ENCODE measurements at regions not wholly inside any gene's neighbourhood (a gene's known extent, or its start where the extent isn't known, plus 50 kb on each side); places are given as distances from the start of the nearest gene placed in this dataset.

DNA sequence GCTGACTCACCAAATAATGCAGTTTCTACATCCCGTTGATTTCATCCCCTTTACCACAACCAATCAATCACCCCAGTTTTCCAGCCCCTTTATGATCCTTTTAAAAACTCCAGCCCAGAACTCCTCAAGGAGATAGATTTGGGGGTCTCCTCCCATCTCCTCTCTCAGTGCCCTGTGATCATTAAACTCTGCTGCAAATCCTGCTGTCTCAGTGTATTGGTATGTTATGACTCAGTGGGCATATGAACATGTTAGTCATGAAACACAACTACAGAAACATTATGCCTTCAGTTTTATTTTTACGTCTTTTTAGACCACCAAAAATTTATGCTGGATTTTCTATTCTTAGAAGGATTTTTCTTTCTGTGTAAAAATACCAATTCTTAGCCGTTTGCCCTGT lies 213.7 kb downstream of the DIPK2A start:
- TF ChIP-seq, protein P1, sequence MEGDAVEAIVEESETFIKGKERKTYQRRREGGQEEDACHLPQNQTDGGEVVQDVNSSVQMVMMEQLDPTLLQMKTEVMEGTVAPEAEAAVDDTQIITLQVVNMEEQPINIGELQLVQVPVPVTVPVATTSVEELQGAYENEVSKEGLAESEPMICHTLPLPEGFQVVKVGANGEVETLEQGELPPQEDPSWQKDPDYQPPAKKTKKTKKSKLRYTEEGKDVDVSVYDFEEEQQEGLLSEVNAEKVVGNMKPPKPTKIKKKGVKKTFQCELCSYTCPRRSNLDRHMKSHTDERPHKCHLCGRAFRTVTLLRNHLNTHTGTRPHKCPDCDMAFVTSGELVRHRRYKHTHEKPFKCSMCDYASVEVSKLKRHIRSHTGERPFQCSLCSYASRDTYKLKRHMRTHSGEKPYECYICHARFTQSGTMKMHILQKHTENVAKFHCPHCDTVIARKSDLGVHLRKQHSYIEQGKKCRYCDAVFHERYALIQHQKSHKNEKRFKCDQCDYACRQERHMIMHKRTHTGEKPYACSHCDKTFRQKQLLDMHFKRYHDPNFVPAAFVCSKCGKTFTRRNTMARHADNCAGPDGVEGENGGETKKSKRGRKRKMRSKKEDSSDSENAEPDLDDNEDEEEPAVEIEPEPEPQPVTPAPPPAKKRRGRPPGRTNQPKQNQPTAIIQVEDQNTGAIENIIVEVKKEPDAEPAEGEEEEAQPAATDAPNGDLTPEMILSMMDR (IDR thresholded peaks at IDR 0.05; ENCODE audit: low read depth, low read length, missing control alignments): no peak
- DNase-seq (ENCODE audit: extremely low read depth, low read depth): no peak

DNA sequence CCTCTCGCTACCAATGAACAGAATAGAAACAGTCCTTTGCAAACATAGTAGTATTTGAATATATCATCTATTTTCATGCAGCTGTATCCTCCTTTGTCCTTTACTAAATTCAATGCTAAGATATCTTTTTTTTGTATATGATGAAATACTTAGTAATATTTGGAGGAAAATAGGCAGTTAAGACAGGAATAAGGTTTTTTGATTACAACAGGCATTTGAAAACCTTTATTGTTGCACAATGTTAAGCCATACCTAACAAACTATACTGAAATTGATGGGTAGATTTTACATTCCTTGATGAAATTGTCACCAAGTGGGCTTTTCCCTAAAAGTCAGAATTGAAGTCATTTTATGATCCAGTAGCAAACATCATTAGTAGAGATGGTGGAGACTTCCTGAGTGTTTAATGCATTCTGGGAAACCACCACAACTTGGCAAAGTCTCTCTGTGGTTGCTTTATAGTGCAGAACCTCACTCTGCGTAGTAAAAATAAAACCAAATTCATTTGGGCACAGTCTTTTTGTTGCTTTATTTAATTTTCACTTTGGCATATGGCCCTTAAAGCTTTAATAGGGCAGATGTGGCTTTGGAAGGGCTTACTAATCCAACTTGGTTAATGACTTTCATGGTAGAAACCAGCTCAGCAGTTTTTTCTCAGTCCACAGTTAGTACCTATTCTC lies 216.0 kb downstream of the DIPK2A start:
- TF ChIP-seq, protein P1 (IDR thresholded peaks at IDR 0.05; ENCODE audit: low read depth, low read length, missing control alignments): no peak
- no peak overlapping the region for H3K4me3 ChIP-seq (replicated peaks; ENCODE audit: low read depth, low read length)
- DNase-seq (ENCODE audit: extremely low read depth, low read depth): peak; percentile 32

More for the DNA sequence above, 213.7 kb downstream of the DIPK2A start:
- H3K4me3 ChIP-seq (replicated peaks; ENCODE audit: low read depth, low read length): no peak overlapping the region

DNA sequence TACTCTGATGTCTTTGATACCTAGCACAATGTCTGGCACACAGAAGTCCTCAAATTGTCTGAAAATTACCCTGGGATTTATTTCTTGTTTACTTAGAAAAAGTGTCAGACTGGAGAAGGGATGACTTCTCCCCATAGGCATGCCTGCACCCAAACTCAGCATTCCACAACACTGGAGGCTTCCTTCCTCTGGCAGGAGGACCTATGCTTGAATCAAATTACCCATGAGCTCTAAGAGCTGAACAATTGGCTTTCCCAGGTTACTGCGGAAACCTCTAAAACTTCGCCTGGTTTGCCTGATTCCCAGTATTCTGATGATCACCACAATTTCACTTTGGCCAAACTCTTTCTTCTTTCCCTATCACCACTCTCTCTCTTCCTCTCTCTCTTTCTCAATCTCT lies 217.4 kb downstream of the DIPK2A start:
- TF ChIP-seq, protein P1 (IDR thresholded peaks at IDR 0.05; ENCODE audit: low read depth, low read length, missing control alignments): no peak
- DNase-seq (ENCODE audit: extremely low read depth, low read depth): no peak
- no peak overlapping the region for H3K4me3 ChIP-seq (replicated peaks; ENCODE audit: low read depth, low read length)

DNA sequence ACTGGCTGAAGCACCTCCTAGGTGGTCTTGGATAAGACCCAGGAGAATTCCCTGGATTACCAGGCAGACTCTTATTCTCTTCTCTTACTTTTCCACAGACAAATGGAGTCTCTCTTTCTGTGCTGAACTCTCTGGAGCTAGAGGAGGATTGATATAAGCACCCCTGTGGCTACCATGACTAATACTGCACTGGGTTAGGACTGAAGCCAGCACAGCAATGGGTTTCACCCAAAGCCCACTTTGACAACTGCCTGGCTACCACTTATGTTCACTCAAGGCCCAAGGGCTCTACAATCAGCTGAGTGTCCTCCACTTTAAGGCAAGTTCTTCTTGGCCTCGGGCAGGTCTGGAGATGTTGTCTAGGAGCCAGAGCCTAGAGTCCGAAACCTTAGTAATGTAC lies 225.5 kb downstream of the DIPK2A start:
- TF ChIP-seq, protein P1 (IDR thresholded peaks at IDR 0.05; ENCODE audit: low read depth, low read length, missing control alignments): no peak
- no peak overlapping the region for H3K4me3 ChIP-seq (replicated peaks; ENCODE audit: low read depth, low read length)
- no peak for DNase-seq (ENCODE audit: extremely low read depth, low read depth)

DNA sequence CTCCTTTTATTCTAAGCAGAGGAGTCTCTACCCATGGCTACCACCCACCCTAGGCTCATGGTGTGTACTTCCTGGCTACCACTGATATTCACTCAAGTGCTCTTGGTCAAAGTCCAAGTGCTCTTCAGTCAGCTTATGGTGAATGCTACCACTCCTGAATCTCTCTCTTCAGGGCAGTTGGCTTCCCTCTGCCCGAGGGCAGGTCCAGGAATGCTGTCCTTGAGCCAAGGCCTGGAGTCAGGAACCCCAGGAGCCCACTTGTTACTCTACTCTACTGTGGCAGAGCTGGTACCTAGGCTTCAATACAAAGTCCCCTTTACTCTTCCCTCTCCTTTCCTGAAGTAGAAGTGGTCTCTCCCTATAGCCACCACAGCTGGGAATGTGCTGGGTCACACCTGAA lies 226.0 kb downstream of the DIPK2A start:
- TF ChIP-seq, protein P1 (IDR thresholded peaks at IDR 0.05; ENCODE audit: low read depth, low read length, missing control alignments): no peak
- no peak overlapping the region for H3K4me3 ChIP-seq (replicated peaks; ENCODE audit: low read depth, low read length)
- DNase-seq (ENCODE audit: extremely low read depth, low read depth): no peak

DNA sequence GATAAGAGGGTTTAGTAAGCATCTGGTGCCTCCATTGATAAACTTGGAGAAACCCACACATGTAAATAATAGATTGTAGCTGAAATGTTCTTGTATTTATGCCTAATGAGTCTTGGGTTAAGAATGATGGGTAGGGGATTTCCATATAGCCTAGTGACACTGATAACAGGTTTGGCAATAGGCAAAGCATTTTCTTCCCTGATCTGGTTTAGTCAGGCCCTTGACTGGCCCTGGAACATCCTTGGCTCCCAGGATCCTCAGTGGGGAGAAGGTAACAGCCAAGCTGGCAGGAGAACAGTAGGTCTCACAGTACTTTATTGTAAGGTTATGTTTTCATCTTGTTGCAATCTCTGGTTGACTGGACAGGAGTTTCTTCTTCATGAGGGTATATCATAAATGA lies 228.4 kb downstream of the DIPK2A start:
- TF ChIP-seq, protein P1 (IDR thresholded peaks at IDR 0.05; ENCODE audit: low read depth, low read length, missing control alignments): no peak
- no peak for DNase-seq (ENCODE audit: extremely low read depth, low read depth)
- no peak overlapping the region for H3K4me3 ChIP-seq (replicated peaks; ENCODE audit: low read depth, low read length)

DNA sequence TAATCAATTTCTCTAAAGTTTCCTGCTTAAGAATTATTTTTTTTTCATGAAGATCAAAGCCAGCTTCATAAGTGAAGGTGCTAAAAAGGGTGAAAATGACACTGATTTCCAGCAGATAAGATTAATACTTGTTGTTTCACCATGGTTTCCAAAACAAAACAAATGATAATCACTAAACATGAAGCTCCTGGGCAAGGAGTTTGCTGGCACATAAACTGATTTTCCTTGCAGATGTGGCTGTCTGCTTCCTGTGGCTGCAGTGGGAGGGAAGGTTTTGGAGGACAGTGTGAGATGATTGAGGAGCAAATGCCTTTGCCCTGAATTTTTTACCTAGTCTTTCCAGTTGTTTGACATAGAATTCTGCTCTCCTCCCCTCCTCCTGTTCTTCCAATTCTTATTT lies 228.8 kb downstream of the DIPK2A start:
- no peak overlapping the region for H3K4me3 ChIP-seq (replicated peaks; ENCODE audit: low read depth, low read length)
- no peak for DNase-seq (ENCODE audit: extremely low read depth, low read depth)
- TF ChIP-seq, protein P1 (IDR thresholded peaks at IDR 0.05; ENCODE audit: low read depth, low read length, missing control alignments): no peak
